Keratinocyte (primary cell): ENCODE measurements at regions not wholly inside any gene's neighbourhood (a gene's known extent, or its start where the extent isn't known, plus 50 kb on each side); places are given as distances from the start of the nearest gene placed in this dataset.
"Not testable (repeated sequence)": the region's sequence is repeated elsewhere in the genome, so short reads cannot be mapped to it uniquely, and the experiment has no call there.

Experiments used
- DNase-seq: peaks from one replicate; pipeline ENCODE4 v3.0.0-alpha.2; 2011; ENCODE audit warnings: low read depth, missing footprints, low spot score
- FAIRE-seq: peaks from 2 replicates; lab custom pipeline; 2011; peaks lifted over from hg19 to GRCh38; lab: Jason Lieb, UNC
- H2AFZ ChIP-seq: 2 replicates; pipeline ENCODE4 v1.6.0; 2012; ENCODE audit warnings: low read length, control low read depth, inconsistent platforms; ENCODE audit not compliant: control insufficient read depth
- H3K27ac ChIP-seq: 2 replicates; pipeline ENCODE4 v1.5.1; 2011; ENCODE audit warnings: low read length; ENCODE audit not compliant: control insufficient read depth, insufficient read depth
- H3K27me3 ChIP-seq: 3 replicates; pipeline ENCODE4 v1.6.0; 2011; ENCODE audit warnings: low read length; ENCODE audit not compliant: control insufficient read depth, insufficient read depth; ENCODE audit errors: extremely low read depth
- H3K36me3 ChIP-seq, 2 experiments: 2 replicates in 1 of 2; 3 replicates in 1 of 2; pipeline ENCODE4 v1.5.1; 2011; ENCODE audit warnings: low read length in 2 of 2, mild to moderate bottlenecking in 1 of 2; ENCODE audit not compliant: control insufficient read depth in 2 of 2, insufficient read depth in 2 of 2; ENCODE audit errors: extremely low read depth in 1 of 2
- H3K4me1 ChIP-seq: 3 replicates; pipeline ENCODE4 v1.5.1; 2011; ENCODE audit warnings: low read length; ENCODE audit not compliant: control insufficient read depth, insufficient read depth; ENCODE audit errors: extremely low read depth
- H3K4me2 ChIP-seq: 3 replicates; pipeline ENCODE4 v1.6.0; 2011; ENCODE audit warnings: low read depth, low read length; ENCODE audit not compliant: control insufficient read depth, insufficient read depth; ENCODE audit errors: extremely low read depth
- H3K4me3 ChIP-seq, 3 experiments: fragments of 200-600 bp in 1 of 3; sonication (generic) in 1 of 3; 2 replicates in 2 of 3; 3 replicates in 1 of 3; pipeline ENCODE4 v1.5.1; 2011 to 2016; ENCODE audit warnings: low read length in 3 of 3, mild to moderate bottlenecking in 3 of 3, control low read depth in 2 of 3, inconsistent platforms in 1 of 3, low read depth in 1 of 3, mixed read lengths in 1 of 3, mixed run types in 1 of 3, moderate library complexity in 1 of 3; ENCODE audit not compliant: control insufficient read depth in 2 of 3, insufficient read depth in 2 of 3; ENCODE audit errors: extremely low read depth in 1 of 3
- H3K79me2 ChIP-seq: 2 replicates; pipeline ENCODE4 v1.6.0; 2012; ENCODE audit warnings: low read length; ENCODE audit not compliant: control insufficient read depth, insufficient read depth
- H3K9ac ChIP-seq: 3 replicates; pipeline ENCODE4 v1.6.0; 2011; ENCODE audit warnings: low read length; ENCODE audit not compliant: control insufficient read depth, insufficient read depth; ENCODE audit errors: extremely low read depth
- H3K9me1 ChIP-seq: 3 replicates; pipeline ENCODE4 v1.6.0; 2011; ENCODE audit warnings: low read length; ENCODE audit not compliant: control insufficient read depth, insufficient read depth; ENCODE audit errors: extremely low read depth
- H3K9me3 ChIP-seq: 2 replicates; pipeline ENCODE4 v1.5.1; 2012; ENCODE audit warnings: low read depth, low read length; ENCODE audit not compliant: control insufficient read depth
- H4K20me1 ChIP-seq: 3 replicates; pipeline ENCODE4 v1.6.0; 2011; ENCODE audit warnings: low read length; ENCODE audit not compliant: control insufficient read depth, insufficient read depth; ENCODE audit errors: extremely low read depth
- EZH2 ChIP-seq: IDR thresholded peaks from one replicate; pipeline ENCODE4 v1.6.1; 2012; ENCODE audit warnings: inconsistent platforms, mild to moderate bottlenecking, low read length, moderate library complexity
- dilution Hi-C: fragments of 300-500 bp; cut with MboI; formaldehyde crosslinking; loops from one replicate; pipeline ENCODE4 v1.7.0; 2020; ENCODE audit warnings: low sequenced_read_pairs; ENCODE audit not compliant: extremely low pct_ligation_motif_present
- TF ChIP-seq, protein P1 (sequence below), 3 experiments: IDR thresholded peaks in 1 of 3; conservative IDR thresholded peaks in 1 of 3; optimal IDR thresholded peaks in 1 of 3; 2 replicates in 2 of 3; 3 replicates in 1 of 3; pipeline versions ENCODE3 to v1.5.1; 2011; ENCODE audit warnings: low read length in 3 of 3, mild to moderate bottlenecking in 3 of 3, moderate library complexity in 2 of 3, control low read depth in 1 of 3, inconsistent platforms in 1 of 3; ENCODE audit not compliant: insufficient read depth in 2 of 3; ENCODE audit errors: extremely low read depth in 1 of 3

DNA sequence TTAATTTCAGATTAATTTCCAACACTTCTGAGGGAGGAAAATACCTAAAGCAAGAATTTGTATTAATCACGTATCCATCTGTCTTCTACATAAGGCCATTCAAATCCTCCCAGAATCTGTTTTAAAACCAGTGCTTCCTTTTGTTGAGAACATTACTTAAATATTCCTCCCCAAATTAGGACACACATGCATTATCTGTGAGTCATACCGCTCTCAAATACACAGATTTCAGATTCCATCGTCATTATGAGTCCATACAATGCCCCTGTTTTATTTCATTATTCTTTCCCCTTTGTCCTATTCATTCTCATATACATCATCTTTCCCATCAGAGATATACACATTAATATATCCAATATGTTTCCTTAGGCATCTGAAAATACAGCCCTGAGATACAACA lies 57.3 kb upstream of the PRSS12 start:
- DNase-seq (peak; percentile 38), FAIRE-seq (peak; percentile 36)
- Histone ChIP-seq H3K27me3 (no peaks in the 10 kb centered on the region), H4K20me1 (no peaks in the 10 kb centered on the region), H2AFZ (no peak overlapping the region), H3K4me3 (no peak overlapping the region), H3K79me2 (no peaks in the 10 kb centered on the region), H3K4me2 (peak overlapping the region; percentile 16), H3K36me3 (no peaks in the 10 kb centered on the region), H3K9me3 (no peaks in the 10 kb centered on the region), H3K9ac (no peak overlapping the region), H3K9me1 (no peaks in the 10 kb centered on the region), H3K4me1 (peaks cover 10% of the 10 kb centered on the region), H3K27ac (no peak overlapping the region)
- dilution Hi-C loops: no loop called here
- TF ChIP-seq, protein P1, sequence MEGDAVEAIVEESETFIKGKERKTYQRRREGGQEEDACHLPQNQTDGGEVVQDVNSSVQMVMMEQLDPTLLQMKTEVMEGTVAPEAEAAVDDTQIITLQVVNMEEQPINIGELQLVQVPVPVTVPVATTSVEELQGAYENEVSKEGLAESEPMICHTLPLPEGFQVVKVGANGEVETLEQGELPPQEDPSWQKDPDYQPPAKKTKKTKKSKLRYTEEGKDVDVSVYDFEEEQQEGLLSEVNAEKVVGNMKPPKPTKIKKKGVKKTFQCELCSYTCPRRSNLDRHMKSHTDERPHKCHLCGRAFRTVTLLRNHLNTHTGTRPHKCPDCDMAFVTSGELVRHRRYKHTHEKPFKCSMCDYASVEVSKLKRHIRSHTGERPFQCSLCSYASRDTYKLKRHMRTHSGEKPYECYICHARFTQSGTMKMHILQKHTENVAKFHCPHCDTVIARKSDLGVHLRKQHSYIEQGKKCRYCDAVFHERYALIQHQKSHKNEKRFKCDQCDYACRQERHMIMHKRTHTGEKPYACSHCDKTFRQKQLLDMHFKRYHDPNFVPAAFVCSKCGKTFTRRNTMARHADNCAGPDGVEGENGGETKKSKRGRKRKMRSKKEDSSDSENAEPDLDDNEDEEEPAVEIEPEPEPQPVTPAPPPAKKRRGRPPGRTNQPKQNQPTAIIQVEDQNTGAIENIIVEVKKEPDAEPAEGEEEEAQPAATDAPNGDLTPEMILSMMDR (optimal IDR thresholded peaks at IDR 0.05 in 1 of 3, IDR thresholded peaks at IDR 0.05 in 1 of 3, conservative IDR thresholded peaks at IDR 0.05 in 1 of 3; ENCODE audit: extremely low read depth in 1 of 3, insufficient read depth in 2 of 3, low read length in 3 of 3): no peak
- no peak for TF ChIP-seq EZH2

DNA sequence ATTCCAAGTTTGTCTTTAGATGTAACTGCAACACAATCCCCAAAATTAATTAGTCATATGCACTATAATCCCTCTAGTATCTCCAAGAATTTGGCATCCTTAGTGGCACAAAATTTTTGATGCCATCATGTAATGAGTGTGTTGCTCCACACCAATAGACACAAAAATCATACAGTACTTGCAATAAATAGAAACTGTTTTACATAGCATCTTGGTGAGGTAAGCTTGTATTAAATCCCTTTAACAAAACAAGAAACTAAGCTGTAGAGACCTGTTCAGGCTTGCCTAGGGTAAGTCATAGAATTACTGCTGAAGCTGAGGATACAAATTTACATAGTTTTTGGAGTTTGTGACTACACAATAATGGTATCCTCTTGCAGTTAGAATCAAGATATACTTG lies 64.5 kb upstream of the PRSS12 start:
- dilution Hi-C loops: no loop called here
- no peak overlapping the region for H3K4me3 ChIP-seq
- FAIRE-seq (peak; percentile 71), DNase-seq (peak; percentile 92)
- H3K9ac ChIP-seq: no peak overlapping the region
- TF ChIP-seq, protein P1 (optimal IDR thresholded peaks at IDR 0.05 in 1 of 3, IDR thresholded peaks at IDR 0.05 in 1 of 3, conservative IDR thresholded peaks at IDR 0.05 in 1 of 3; ENCODE audit: extremely low read depth in 1 of 3, insufficient read depth in 2 of 3, low read length in 3 of 3): no peak
- H3K9me3 ChIP-seq: no peaks in the 10 kb centered on the region
- peak overlapping the region; percentile 56 for H3K4me2 ChIP-seq
- H3K27me3 ChIP-seq: no peaks in the 10 kb centered on the region
- H4K20me1 ChIP-seq: no peaks in the 10 kb centered on the region
- H3K4me1 ChIP-seq: peaks cover 15% of the 10 kb centered on the region
- no peaks in the 10 kb centered on the region for H3K79me2 ChIP-seq
- H3K9me1 ChIP-seq: no peaks in the 10 kb centered on the region
- H2AFZ ChIP-seq: no peak overlapping the region
- H3K27ac ChIP-seq: peak overlapping the region; percentile 61
- H3K36me3 ChIP-seq: no peaks in the 10 kb centered on the region

DNA sequence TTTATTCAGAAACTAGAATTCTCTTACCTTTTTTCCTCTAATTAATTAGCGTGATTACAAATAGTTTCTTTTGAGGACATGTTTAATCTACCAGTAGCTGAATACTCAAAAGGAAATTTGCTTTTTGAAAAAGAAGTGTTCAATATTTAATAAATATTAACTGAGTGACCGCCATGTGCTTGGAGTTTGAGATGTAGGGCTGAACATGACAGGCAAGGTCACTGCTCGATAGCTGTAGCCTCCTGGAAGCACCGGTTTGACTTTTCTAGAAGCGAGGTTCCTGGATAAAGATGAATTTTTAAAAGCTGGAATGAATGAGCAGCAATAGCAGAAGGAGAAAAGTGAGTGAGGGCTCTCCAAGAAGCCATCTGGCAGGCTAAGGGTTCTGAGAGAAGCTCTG lies 65.0 kb upstream of the PRSS12 start:
- FAIRE-seq: peak; percentile 41
- H3K9me1 ChIP-seq, H3K36me3 ChIP-seq, H3K4me3 ChIP-seq, H4K20me1 ChIP-seq, H3K9ac ChIP-seq, H3K27me3 ChIP-seq, DNase-seq, H3K79me2 ChIP-seq, dilution Hi-C loops, H3K9me3 ChIP-seq: not testable (repeated sequence)
- H3K4me1 ChIP-seq: peaks cover 15% of the 10 kb centered on the region
- peak overlapping the region; percentile 56 for H3K4me2 ChIP-seq
- H2AFZ ChIP-seq: peak overlapping the region; percentile 26
- H3K27ac ChIP-seq: peak overlapping the region; percentile 61

DNA sequence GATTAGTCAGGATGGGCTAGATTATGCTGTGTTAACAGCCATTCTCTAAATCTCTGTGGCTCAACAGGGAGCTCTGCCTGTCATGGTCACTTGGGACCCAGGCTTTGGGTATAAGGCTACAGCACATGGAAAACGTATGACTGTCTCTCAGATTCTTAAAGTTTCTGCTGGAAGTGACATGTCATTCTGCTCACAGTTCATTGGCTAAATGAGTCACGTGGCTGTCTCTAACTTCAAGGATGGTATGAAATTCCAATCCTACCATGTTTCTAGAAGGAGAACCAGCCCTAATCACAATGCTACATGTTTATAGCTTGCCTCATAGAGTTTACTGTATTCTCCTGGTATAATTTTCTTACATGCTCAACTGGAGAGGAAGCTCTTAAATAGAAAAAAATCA lies 65.6 kb upstream of the PRSS12 start:
- peaks cover 15% of the 10 kb centered on the region for H3K4me1 ChIP-seq
- H3K9ac ChIP-seq, DNase-seq, H3K27me3 ChIP-seq, H3K4me3 ChIP-seq, H3K27ac ChIP-seq, H3K79me2 ChIP-seq, H3K36me3 ChIP-seq, H2AFZ ChIP-seq, FAIRE-seq, dilution Hi-C loops, H4K20me1 ChIP-seq, H3K9me3 ChIP-seq, H3K9me1 ChIP-seq, H3K4me2 ChIP-seq: not testable (repeated sequence)
